ENCODE measurements at regions not wholly inside any gene's neighbourhood (a gene's known extent, or its start where the extent isn't known, plus 50 kb on each side); places are given as distances from the start of the nearest gene placed in this dataset.

DNA sequence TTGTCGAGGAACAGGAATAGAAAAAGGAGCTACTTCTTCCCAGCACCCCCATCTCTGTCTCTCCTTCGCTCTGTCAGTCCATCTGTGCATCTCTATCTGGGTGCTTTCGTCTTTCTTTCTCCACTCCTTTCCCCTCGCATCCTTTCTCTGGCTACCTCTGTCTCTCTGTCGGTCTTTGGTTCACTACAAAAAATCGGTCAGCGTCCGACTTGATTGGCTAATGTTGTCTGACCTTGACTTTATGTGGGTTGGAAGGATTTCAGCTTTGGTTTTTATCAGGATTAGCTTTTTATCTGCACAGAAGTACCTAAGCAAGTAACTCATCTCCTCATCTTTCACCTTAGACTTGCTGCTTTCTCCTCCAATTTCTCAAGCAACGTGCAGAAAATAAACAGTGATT lies 575.2 kb upstream of the ZNF462 start:
- peak overlapping the region in 1 of 12 donors; percentile 35 for H3K4me3 ChIP-seq
- WGBS, 4 donors = 81 to 83% (median 82%) methylated on average over 9 of the region's 9 CpGs
- no peak for ATAC-seq

DNA sequence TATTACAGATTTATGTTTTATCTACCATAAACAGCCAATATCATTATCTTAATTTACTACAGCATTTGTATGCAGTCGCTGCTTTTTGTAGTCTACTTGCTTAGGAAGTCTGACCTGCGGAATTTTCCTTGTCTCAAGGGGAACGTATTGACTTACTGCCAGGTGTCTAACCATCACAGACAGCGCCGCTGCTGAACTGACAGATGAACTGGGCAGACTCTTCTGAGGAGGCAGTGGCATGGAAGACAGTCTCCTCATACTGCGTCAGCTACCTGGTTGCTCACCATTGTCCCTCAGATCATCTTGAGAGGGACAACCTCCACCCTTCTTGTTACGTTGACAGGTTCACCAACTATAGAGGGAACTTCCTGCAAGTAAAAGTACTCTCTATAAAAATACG lies 574.3 kb upstream of the ZNF462 start:
- Histone ChIP-seq H3K36me3 (no peaks in the 10 kb centered on the region), H3K27ac (no peak overlapping the region), H3K9me3 (no peaks in the 10 kb centered on the region), H3K27me3 (no peaks in the 10 kb centered on the region), H3K4me3 (no peak overlapping the region), H3K4me1 (peaks cover 0 to 12% (median 0%) of the 10 kb centered on the region in 12 donors)
- no peak for ATAC-seq
- no peak for DNase-seq
- intact Hi-C loops (cut with DNase I) = loop anchor here in 1 of 10 donors (10.0 kb wide), 1 partner anchor 886 kb away; no protein-coding TSS in a partner anchor
- 82 to 87% (median 84%) methylated on average over 8 of the region's 8 CpGs for WGBS, 4 donors
- TF ChIP-seq POLR2A (IDR thresholded peaks at IDR 0.05) = no peak
- TF ChIP-seq, protein P1, sequence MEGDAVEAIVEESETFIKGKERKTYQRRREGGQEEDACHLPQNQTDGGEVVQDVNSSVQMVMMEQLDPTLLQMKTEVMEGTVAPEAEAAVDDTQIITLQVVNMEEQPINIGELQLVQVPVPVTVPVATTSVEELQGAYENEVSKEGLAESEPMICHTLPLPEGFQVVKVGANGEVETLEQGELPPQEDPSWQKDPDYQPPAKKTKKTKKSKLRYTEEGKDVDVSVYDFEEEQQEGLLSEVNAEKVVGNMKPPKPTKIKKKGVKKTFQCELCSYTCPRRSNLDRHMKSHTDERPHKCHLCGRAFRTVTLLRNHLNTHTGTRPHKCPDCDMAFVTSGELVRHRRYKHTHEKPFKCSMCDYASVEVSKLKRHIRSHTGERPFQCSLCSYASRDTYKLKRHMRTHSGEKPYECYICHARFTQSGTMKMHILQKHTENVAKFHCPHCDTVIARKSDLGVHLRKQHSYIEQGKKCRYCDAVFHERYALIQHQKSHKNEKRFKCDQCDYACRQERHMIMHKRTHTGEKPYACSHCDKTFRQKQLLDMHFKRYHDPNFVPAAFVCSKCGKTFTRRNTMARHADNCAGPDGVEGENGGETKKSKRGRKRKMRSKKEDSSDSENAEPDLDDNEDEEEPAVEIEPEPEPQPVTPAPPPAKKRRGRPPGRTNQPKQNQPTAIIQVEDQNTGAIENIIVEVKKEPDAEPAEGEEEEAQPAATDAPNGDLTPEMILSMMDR (IDR thresholded peaks at IDR 0.05) = no peak

More for the DNA sequence above, 575.2 kb upstream of the ZNF462 start:
- peak overlapping the region in 1 of 12 donors; percentile 55 for H3K27ac ChIP-seq
- no peak for TF ChIP-seq POLR2A (IDR thresholded peaks at IDR 0.05)
- TF ChIP-seq, protein P1 (IDR thresholded peaks at IDR 0.05) = no peak
- peaks cover 0 to 12% (median 0%) of the 10 kb centered on the region in 12 donors for H3K4me1 ChIP-seq
- H3K36me3 ChIP-seq = no peaks in the 10 kb centered on the region
- H3K9me3 ChIP-seq = no peaks in the 10 kb centered on the region
- no peak for DNase-seq
- H3K27me3 ChIP-seq = no peaks in the 10 kb centered on the region
- intact Hi-C loops (cut with DNase I) = loop anchor here in 1 of 10 donors (10.0 kb wide), 1 partner anchor 887 kb away; no protein-coding TSS in a partner anchor

DNA sequence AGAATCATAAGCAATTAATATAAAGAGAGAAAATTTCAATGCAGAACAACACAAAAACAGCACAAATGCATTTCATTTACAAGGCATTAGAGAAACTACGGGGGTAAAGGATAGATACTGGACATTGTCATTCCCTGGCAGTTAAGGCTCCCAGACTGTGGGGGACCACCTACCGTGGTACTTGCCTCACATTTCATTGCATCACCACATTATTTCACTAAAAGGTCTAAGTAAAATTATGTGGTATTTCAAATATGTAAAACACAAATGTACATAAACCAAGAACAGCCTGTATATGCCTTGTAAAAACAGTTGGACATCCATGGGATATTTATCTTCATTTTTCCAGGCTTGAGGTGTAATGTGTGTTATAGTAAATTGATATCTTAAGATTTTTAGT lies 571.2 kb upstream of the ZNF462 start:
- 71 to 89% (median 85%) methylated on average over 2 of the region's 2 CpGs for WGBS, 4 donors

GRCh38 chr9:106296426-106296825 lies 566.5 kb upstream of the ZNF462 start:
- H3K4me3 ChIP-seq = no peak overlapping the region
- no peaks in the 10 kb centered on the region for H3K27me3 ChIP-seq
- H3K27ac ChIP-seq = no peak overlapping the region
- intact Hi-C loops (cut with DNase I) = no loop called here
- ATAC-seq = no peak
- H3K9me3 ChIP-seq = no peaks in the 10 kb centered on the region
- no peaks in the 10 kb centered on the region for H3K4me1 ChIP-seq
- H3K36me3 ChIP-seq = no peaks in the 10 kb centered on the region
- 95 to 100% (median 97%) methylated on average over 2 of the region's 2 CpGs for WGBS, 4 donors
- no peak for DNase-seq
- no peak for TF ChIP-seq POLR2A (IDR thresholded peaks at IDR 0.05)
- TF ChIP-seq, protein P1 (IDR thresholded peaks at IDR 0.05) = no peak

More for the DNA sequence above, 571.2 kb upstream of the ZNF462 start:
- Histone ChIP-seq H3K4me3 (no peak overlapping the region), H3K4me1 (peaks cover 0 to 9% (median 0%) of the 10 kb centered on the region in 12 donors), H3K27ac (no peak overlapping the region), H3K27me3 (no peaks in the 10 kb centered on the region), H3K9me3 (no peaks in the 10 kb centered on the region), H3K36me3 (no peaks in the 10 kb centered on the region)
- intact Hi-C loops (cut with DNase I) = no loop called here
- no peak for DNase-seq
- TF ChIP-seq, protein P1 (IDR thresholded peaks at IDR 0.05) = no peak
- no peak for TF ChIP-seq POLR2A (IDR thresholded peaks at IDR 0.05)
- ATAC-seq = no peak

All from heart left ventricle (tissue), 16 donors.